ENCODE measurements at regions not wholly inside any gene's neighbourhood (a gene's known extent, or its start where the extent isn't known, plus 50 kb on each side); places are given as distances from the start of the nearest gene placed in this dataset.

DNA sequence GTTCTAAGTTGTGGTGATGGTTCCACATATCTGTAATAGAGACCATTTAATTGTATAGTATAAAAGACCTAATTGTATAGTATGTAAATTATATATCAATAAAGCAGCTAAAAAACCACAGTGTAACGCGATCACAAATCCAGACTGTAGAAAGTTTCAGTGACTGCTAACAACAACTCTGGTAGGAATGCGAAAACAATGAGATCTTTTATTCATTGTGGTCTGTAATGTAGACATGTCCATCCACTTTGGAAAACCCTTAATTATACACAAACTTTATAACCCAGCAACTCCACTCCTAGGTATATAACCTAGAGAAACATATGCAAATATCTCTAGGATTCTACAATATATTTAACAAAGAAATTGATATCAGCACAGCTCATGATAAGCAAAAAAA lies 549.5 kb downstream of the SLITRK1 start:
- no peaks in the 10 kb centered on the region for H4K20me1 ChIP-seq (ENCODE audit: insufficient read depth, low read length)
- H3K27me3 Mint-ChIP-seq (ENCODE audit: low read depth in 3 of 3) = no peaks in the 10 kb centered on the region
- H3K9ac ChIP-seq (ENCODE audit: insufficient read depth, low read length, poor library complexity, severe bottlenecking) = no peak overlapping the region
- TF ChIP-seq, protein P1, sequence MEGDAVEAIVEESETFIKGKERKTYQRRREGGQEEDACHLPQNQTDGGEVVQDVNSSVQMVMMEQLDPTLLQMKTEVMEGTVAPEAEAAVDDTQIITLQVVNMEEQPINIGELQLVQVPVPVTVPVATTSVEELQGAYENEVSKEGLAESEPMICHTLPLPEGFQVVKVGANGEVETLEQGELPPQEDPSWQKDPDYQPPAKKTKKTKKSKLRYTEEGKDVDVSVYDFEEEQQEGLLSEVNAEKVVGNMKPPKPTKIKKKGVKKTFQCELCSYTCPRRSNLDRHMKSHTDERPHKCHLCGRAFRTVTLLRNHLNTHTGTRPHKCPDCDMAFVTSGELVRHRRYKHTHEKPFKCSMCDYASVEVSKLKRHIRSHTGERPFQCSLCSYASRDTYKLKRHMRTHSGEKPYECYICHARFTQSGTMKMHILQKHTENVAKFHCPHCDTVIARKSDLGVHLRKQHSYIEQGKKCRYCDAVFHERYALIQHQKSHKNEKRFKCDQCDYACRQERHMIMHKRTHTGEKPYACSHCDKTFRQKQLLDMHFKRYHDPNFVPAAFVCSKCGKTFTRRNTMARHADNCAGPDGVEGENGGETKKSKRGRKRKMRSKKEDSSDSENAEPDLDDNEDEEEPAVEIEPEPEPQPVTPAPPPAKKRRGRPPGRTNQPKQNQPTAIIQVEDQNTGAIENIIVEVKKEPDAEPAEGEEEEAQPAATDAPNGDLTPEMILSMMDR (IDR thresholded peaks at IDR 0.05) = no peak
- H3K36me3 Mint-ChIP-seq = no peaks in the 10 kb centered on the region
- intact Hi-C loops (cut with micrococcal nuclease) = no loop called here
- H2AFZ ChIP-seq (ENCODE audit: insufficient read depth, low read depth, low read length, poor library complexity, severe bottlenecking) = no peak overlapping the region
- no peak overlapping the region for H3K4me3 ChIP-seq (replicated peaks in 1 of 3; ENCODE audit: low read depth in 2 of 3, low read length in 3 of 3)
- no peak for DNase-seq
- no peaks in the 10 kb centered on the region for H3K27me3 ChIP-seq (ENCODE audit: control insufficient read depth in 2 of 2, insufficient read depth in 2 of 2, low read length in 2 of 2)
- no CpG with 5 or more reads among the region's 3 CpGs for WGBS (ENCODE audit: insufficient coverage)
- H3K4me1 Mint-ChIP-seq = no peaks in the 10 kb centered on the region
- H3K27ac ChIP-seq (ENCODE audit: low read depth in 1 of 2, low read length in 2 of 2) = no peak overlapping the region
- H3K79me2 ChIP-seq (ENCODE audit: insufficient read depth, low read length) = no peaks in the 10 kb centered on the region
- peaks cover 0 to 6% of the 10 kb centered on the region in 2 donors for H3K9me3 ChIP-seq (replicated peaks in 1 of 2; ENCODE audit: control insufficient read depth in 1 of 2, insufficient read depth in 1 of 2, low read length in 2 of 2)
- no peak overlapping the region for H3K27ac Mint-ChIP-seq
- H3K9me3 Mint-ChIP-seq = peaks cover 2 to 8% (median 4%) of the 10 kb centered on the region in 7 donors
- no peaks in the 10 kb centered on the region for H3K36me3 ChIP-seq (replicated peaks in 1 of 2; ENCODE audit: control insufficient read depth in 1 of 2, insufficient read depth in 2 of 2, low read length in 2 of 2)
- no peak overlapping the region for H3K4me2 ChIP-seq (replicated peaks; ENCODE audit: extremely low read depth, low read length, poor library complexity, severe bottlenecking)
- no peak overlapping the region for H3K4me3 Mint-ChIP-seq
- no peaks in the 10 kb centered on the region for H3K4me1 ChIP-seq (ENCODE audit: control insufficient read depth in 1 of 2, insufficient read depth in 2 of 2, low read length in 2 of 2)

DNA sequence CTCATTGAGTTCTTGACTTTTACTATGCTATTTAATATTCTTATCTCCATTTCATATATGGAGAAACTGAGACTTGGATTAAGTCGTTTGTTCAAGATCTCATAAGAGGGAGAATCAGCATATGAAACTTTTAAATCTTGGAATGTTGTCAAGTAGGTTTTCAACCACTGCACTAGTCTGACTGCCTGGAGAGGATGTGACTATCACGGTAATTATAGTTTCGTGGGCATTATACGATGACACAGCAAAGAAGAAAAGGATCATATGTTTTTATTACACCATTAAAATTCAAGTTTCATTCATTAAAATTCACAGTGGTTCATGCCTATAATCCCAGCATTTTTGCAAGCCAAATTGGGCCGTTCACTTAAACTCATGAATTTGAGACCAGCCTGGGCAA lies 555.2 kb downstream of the SLITRK1 start:
- no peaks in the 10 kb centered on the region for H3K4me1 Mint-ChIP-seq
- no peak overlapping the region for H3K27ac ChIP-seq (ENCODE audit: low read depth in 1 of 2, low read length in 2 of 2)
- no peaks in the 10 kb centered on the region for H3K36me3 Mint-ChIP-seq
- no peaks in the 10 kb centered on the region for H3K4me1 ChIP-seq (ENCODE audit: control insufficient read depth in 1 of 2, insufficient read depth in 2 of 2, low read length in 2 of 2)
- no peak overlapping the region for H2AFZ ChIP-seq (ENCODE audit: insufficient read depth, low read depth, low read length, poor library complexity, severe bottlenecking)
- no peaks in the 10 kb centered on the region for H3K27me3 ChIP-seq (ENCODE audit: control insufficient read depth in 2 of 2, insufficient read depth in 2 of 2, low read length in 2 of 2)
- no CpG with 5 or more reads among the region's 5 CpGs for WGBS (ENCODE audit: insufficient coverage)
- no peaks in the 10 kb centered on the region for H4K20me1 ChIP-seq (ENCODE audit: insufficient read depth, low read length)
- intact Hi-C loops (cut with micrococcal nuclease) = no loop called here
- H3K4me3 Mint-ChIP-seq = no peak overlapping the region
- no peak overlapping the region for H3K4me2 ChIP-seq (replicated peaks; ENCODE audit: extremely low read depth, low read length, poor library complexity, severe bottlenecking)
- no peak overlapping the region for H3K9ac ChIP-seq (ENCODE audit: insufficient read depth, low read length, poor library complexity, severe bottlenecking)
- TF ChIP-seq, protein P1 (IDR thresholded peaks at IDR 0.05) = no peak
- H3K27ac Mint-ChIP-seq = no peak overlapping the region
- H3K9me3 Mint-ChIP-seq = peaks cover 2 to 7% (median 4%) of the 10 kb centered on the region in 7 donors
- H3K36me3 ChIP-seq (replicated peaks in 1 of 2; ENCODE audit: control insufficient read depth in 1 of 2, insufficient read depth in 2 of 2, low read length in 2 of 2) = no peaks in the 10 kb centered on the region
- DNase-seq = no peak
- peaks cover 0 to 3% (median 0%) of the 10 kb centered on the region in 3 donors for H3K27me3 Mint-ChIP-seq (ENCODE audit: low read depth in 3 of 3)
- peaks cover 2 to 7% of the 10 kb centered on the region in 2 donors for H3K9me3 ChIP-seq (replicated peaks in 1 of 2; ENCODE audit: control insufficient read depth in 1 of 2, insufficient read depth in 1 of 2, low read length in 2 of 2)
- no peak overlapping the region for H3K4me3 ChIP-seq (replicated peaks in 1 of 3; ENCODE audit: low read depth in 2 of 3, low read length in 3 of 3)
- no peaks in the 10 kb centered on the region for H3K79me2 ChIP-seq (ENCODE audit: insufficient read depth, low read length)

All from CD14-positive monocyte (primary cell).